ENCODE measurements at regions not wholly inside any gene's neighbourhood (a gene's known extent, or its start where the extent isn't known, plus 50 kb on each side); places are given as distances from the start of the nearest gene placed in this dataset.

- no TSS peak for BruUV-seq (replicated peaks)
- DNase-seq (ENCODE audit: low read depth, low spot score): no peak
- H3K4me1 ChIP-seq (ENCODE audit: control insufficient read depth, insufficient read depth, low read length): no peaks in the 10 kb centered on the region
- H3K4me3 ChIP-seq (ENCODE audit: low read depth in 2 of 2, low read length in 2 of 2): no peak overlapping the region
- H3K27me3 ChIP-seq (ENCODE audit: control insufficient read depth, insufficient read depth, low read length): no peaks in the 10 kb centered on the region
- no peaks in the 10 kb centered on the region for H3K9me3 ChIP-seq (ENCODE audit: control insufficient read depth, insufficient read depth, low read depth, low read length)
- intact Hi-C loops (cut with micrococcal nuclease; ENCODE audit: unreplicated experiment): no loop called here
- no peak for TF ChIP-seq TCF7L2 (IDR thresholded peaks at IDR 0.05; ENCODE audit: low read depth, low read length)
- TF ChIP-seq POLR2AphosphoS5 (IDR thresholded peaks at IDR 0.05; ENCODE audit: low read depth, low read length): no peak
- TF ChIP-seq CTCF (IDR thresholded peaks at IDR 0.05): no peak
- TF ChIP-seq REST (IDR thresholded peaks at IDR 0.05; ENCODE audit: insufficient read depth in 1 of 2, low read depth in 2 of 2, low read length in 1 of 2): no peak
- TF ChIP-seq SIN3A (IDR thresholded peaks at IDR 0.05; ENCODE audit: borderline replicate concordance, insufficient read depth, low read depth, low read length): no peak
- ChIA-PET POLR2A (no interaction called here), CTCF (no interaction called here)
- in situ Hi-C loops (cut with HindIII; ENCODE audit: low pct_unique_long_range_greater_than_20kb, low sequenced_read_pairs): no loop called here
- H3K36me3 ChIP-seq (ENCODE audit: control insufficient read depth, insufficient read depth, low read length): no peaks in the 10 kb centered on the region
- no peak overlapping the region for H3K27ac ChIP-seq (ENCODE audit: low read length)
- ATAC-seq: no peak
Measured at GRCh38 chr2:207226243-207226642, 60.5 kb upstream of the KLF7 start.

GRCh38 chr2:207226671-207227061, 60.9 kb upstream of the KLF7 start:
- no peak for DNase-seq (ENCODE audit: low read depth, low spot score)
- intact Hi-C loops (cut with micrococcal nuclease; ENCODE audit: unreplicated experiment): no loop called here
- TF ChIP-seq SIN3A (IDR thresholded peaks at IDR 0.05; ENCODE audit: borderline replicate concordance, insufficient read depth, low read depth, low read length) (no peak), TCF7L2 (IDR thresholded peaks at IDR 0.05; ENCODE audit: low read depth, low read length) (no peak), REST (IDR thresholded peaks at IDR 0.05; ENCODE audit: insufficient read depth in 1 of 2, low read depth in 2 of 2, low read length in 1 of 2) (no peak), CTCF (IDR thresholded peaks at IDR 0.05) (no peak), POLR2AphosphoS5 (IDR thresholded peaks at IDR 0.05; ENCODE audit: low read depth, low read length) (no peak)
- in situ Hi-C loops (cut with HindIII; ENCODE audit: low pct_unique_long_range_greater_than_20kb, low sequenced_read_pairs): no loop called here
- H3K36me3 ChIP-seq (ENCODE audit: control insufficient read depth, insufficient read depth, low read length): no peaks in the 10 kb centered on the region
- BruUV-seq (replicated peaks): no TSS peak
- H3K27ac ChIP-seq (ENCODE audit: low read length): no peak overlapping the region
- no peak overlapping the region for H3K4me3 ChIP-seq (ENCODE audit: low read depth in 2 of 2, low read length in 2 of 2)
- POLR2A ChIA-PET: no interaction called here
- H3K9me3 ChIP-seq (ENCODE audit: control insufficient read depth, insufficient read depth, low read depth, low read length): no peaks in the 10 kb centered on the region
- ATAC-seq: no peak
- CTCF ChIA-PET: no interaction called here
- H3K4me1 ChIP-seq (ENCODE audit: control insufficient read depth, insufficient read depth, low read length): no peaks in the 10 kb centered on the region
- H3K27me3 ChIP-seq (ENCODE audit: control insufficient read depth, insufficient read depth, low read length): no peaks in the 10 kb centered on the region

Data from Panc1 (cell line).